ENCODE measurements at regions not wholly inside any gene's neighbourhood (a gene's known extent, or its start where the extent isn't known, plus 50 kb on each side); places are given as distances from the start of the nearest gene placed in this dataset.

DNA sequence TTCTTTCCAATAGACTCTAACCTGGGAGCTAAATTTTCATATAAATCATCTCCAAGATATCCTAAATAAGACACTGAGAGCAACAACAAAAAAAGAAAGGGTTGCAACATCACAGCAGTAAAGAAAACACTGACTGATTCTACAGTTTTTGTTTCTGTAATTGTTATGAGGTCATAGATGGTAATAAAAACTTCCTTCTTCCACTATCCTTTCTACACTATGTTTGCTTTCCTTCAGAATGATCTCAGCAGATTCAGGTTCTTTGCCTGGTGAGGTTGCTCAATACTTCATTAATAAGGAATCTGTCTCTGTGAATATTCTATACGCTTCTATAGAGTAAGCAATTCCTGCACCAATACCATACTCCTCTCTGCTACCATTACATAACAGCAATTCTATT, 835.6 kb upstream of the GRAMD2B start:
- no peaks in the 10 kb centered on the region for H3K27me3 Mint-ChIP-seq
- no peak for DNase-seq
- no peak overlapping the region for H3K4me3 Mint-ChIP-seq
- H3K4me1 Mint-ChIP-seq = peaks cover 0 to 2% (median 0%) of the 10 kb centered on the region in 4 donors
- no peak for ATAC-seq
- no peaks in the 10 kb centered on the region for H3K36me3 Mint-ChIP-seq
- peaks cover 0 to 16% (median 5%) of the 10 kb centered on the region in 9 donors for H3K9me3 Mint-ChIP-seq
- no peak overlapping the region for H3K27ac Mint-ChIP-seq
- POLR2A ChIA-PET = no interaction called here

DNA sequence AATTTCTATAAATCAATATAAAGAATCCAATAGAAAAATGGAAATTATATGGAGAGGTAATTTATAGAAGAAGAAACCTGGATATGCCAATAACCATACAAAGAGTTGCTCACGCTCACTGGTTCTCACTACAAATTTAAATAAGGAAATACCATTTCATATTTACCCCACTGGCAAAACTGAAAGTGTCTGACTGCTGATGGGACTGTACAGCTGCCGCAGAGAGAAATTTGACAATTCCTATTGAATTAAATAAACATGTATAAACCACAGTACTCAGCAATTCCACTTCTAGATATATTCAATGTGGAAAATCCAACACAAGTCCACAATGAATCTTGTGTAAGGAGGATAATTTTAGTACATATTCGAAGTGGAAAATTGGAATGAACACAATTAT, 830.4 kb upstream of the GRAMD2B start:
- POLR2A ChIA-PET = no interaction called here
- Mint-ChIP-seq H3K9me3 (peaks cover 0 to 5% (median 3%) of the 10 kb centered on the region in 9 donors), H3K4me3 (no peak overlapping the region), H3K36me3 (no peaks in the 10 kb centered on the region), H3K27me3 (no peaks in the 10 kb centered on the region), H3K27ac (no peak overlapping the region), H3K4me1 (no peaks in the 10 kb centered on the region)
- DNase-seq = no peak
- ATAC-seq = no peak

GRCh38 chr5:125595095-125595494, 828.1 kb upstream of the GRAMD2B start:
- Mint-ChIP-seq H3K27ac (no peak overlapping the region), H3K36me3 (no peaks in the 10 kb centered on the region), H3K4me1 (no peaks in the 10 kb centered on the region), H3K27me3 (no peaks in the 10 kb centered on the region), H3K4me3 (no peak overlapping the region), H3K9me3 (peaks cover 0 to 5% (median under 1%) of the 10 kb centered on the region in 9 donors)
- DNase-seq (no peak), ATAC-seq (no peak)
- POLR2A ChIA-PET = no interaction called here

DNA sequence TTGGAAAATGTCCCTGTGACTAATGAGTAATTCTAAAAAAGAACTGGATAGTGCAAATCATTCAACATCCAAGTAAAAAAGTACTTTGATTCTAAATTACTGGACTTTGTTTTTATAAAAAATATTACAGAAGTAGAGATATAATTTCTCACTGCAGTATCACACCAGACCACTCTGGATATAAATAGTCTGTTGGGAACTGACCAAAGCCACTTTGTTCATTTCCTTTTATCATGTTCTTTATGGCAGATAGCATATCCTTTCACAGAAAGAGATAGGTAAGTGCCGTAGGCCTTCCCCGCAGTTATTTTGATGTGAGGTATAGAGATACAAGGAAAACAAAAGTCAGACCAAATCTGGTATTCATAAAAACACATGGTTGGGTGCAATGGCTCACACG, 827.4 kb upstream of the GRAMD2B start:
- DNase-seq (no peak), ATAC-seq (no peak)
- Mint-ChIP-seq H3K36me3 (no peaks in the 10 kb centered on the region), H3K4me1 (no peaks in the 10 kb centered on the region), H3K27me3 (no peaks in the 10 kb centered on the region), H3K9me3 (peaks cover 0 to 8% (median 2%) of the 10 kb centered on the region in 9 donors), H3K27ac (no peak overlapping the region), H3K4me3 (no peak overlapping the region)
- POLR2A ChIA-PET = no interaction called here

GRCh38 chr5:125597338-125597737, 825.9 kb upstream of the GRAMD2B start:
- Mint-ChIP-seq H3K4me3 (no peak overlapping the region), H3K9me3 (peaks cover 0 to 11% (median 2%) of the 10 kb centered on the region in 9 donors), H3K4me1 (no peaks in the 10 kb centered on the region), H3K36me3 (no peaks in the 10 kb centered on the region), H3K27ac (no peak overlapping the region), H3K27me3 (no peaks in the 10 kb centered on the region)
- POLR2A ChIA-PET = no interaction called here
- DNase-seq = no peak
- no peak for ATAC-seq

- ATAC-seq = no peak
- Mint-ChIP-seq H3K27me3 (no peaks in the 10 kb centered on the region), H3K4me3 (no peak overlapping the region), H3K27ac (no peak overlapping the region), H3K36me3 (no peaks in the 10 kb centered on the region), H3K9me3 (peaks cover 0 to 11% (median 0%) of the 10 kb centered on the region in 9 donors), H3K4me1 (no peaks in the 10 kb centered on the region)
- DNase-seq = no peak
- POLR2A ChIA-PET = no interaction called here
These were observed 822.6 kb upstream of the GRAMD2B start for GRCh38 chr5:125600559-125600958.

- peaks cover 0 to 22% (median 0%) of the 10 kb centered on the region in 9 donors for H3K9me3 Mint-ChIP-seq
- H3K36me3 Mint-ChIP-seq = no peaks in the 10 kb centered on the region
- H3K4me3 Mint-ChIP-seq = no peak overlapping the region
- ATAC-seq (no peak), DNase-seq (no peak)
- no peaks in the 10 kb centered on the region for H3K4me1 Mint-ChIP-seq
- no peaks in the 10 kb centered on the region for H3K27me3 Mint-ChIP-seq
- no peak overlapping the region for H3K27ac Mint-ChIP-seq
- POLR2A ChIA-PET = no interaction called here
These were observed 821.0 kb upstream of the GRAMD2B start for GRCh38 chr5:125602184-125602583.

- no peaks in the 10 kb centered on the region for H3K27me3 Mint-ChIP-seq
- H3K4me3 Mint-ChIP-seq = no peak overlapping the region
- DNase-seq (no peak), ATAC-seq (no peak)
- no peak overlapping the region for H3K27ac Mint-ChIP-seq
- H3K36me3 Mint-ChIP-seq = no peaks in the 10 kb centered on the region
- POLR2A ChIA-PET = interaction anchor here (0.5 kb wide), 1 partner anchor 854 kb away, joined by 3 read pairs; no protein-coding TSS in a partner anchor
- H3K9me3 Mint-ChIP-seq = peaks cover 0 to 22% (median 2%) of the 10 kb centered on the region in 9 donors
- H3K4me1 Mint-ChIP-seq = no peaks in the 10 kb centered on the region
These were observed 819.9 kb upstream of the GRAMD2B start for GRCh38 chr5:125603321-125603720.

DNA sequence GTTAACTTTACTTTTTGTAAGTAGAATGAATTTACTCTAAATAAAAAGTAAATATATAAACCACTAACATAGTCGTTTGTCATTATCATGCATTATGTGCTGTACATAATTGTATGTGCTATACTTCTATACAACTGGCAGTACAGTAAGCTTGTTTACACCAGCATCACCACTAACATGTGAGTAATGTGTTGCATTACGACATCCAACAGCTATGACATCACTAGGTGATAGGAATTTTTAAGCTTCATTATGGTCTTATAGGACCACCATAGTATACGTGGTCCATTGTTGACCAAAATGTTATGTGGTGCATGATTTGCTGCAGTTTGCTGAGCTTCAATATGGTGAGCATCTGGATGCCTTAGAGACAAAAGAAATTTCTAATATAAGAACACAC, 819.1 kb upstream of the GRAMD2B start:
- Mint-ChIP-seq H3K27me3 (no peaks in the 10 kb centered on the region), H3K4me3 (no peak overlapping the region), H3K27ac (no peak overlapping the region), H3K4me1 (no peaks in the 10 kb centered on the region), H3K36me3 (no peaks in the 10 kb centered on the region), H3K9me3 (peaks cover 0 to 22% (median 2%) of the 10 kb centered on the region in 9 donors)
- ATAC-seq (no peak), DNase-seq (no peak)
- POLR2A ChIA-PET = no interaction called here

DNA sequence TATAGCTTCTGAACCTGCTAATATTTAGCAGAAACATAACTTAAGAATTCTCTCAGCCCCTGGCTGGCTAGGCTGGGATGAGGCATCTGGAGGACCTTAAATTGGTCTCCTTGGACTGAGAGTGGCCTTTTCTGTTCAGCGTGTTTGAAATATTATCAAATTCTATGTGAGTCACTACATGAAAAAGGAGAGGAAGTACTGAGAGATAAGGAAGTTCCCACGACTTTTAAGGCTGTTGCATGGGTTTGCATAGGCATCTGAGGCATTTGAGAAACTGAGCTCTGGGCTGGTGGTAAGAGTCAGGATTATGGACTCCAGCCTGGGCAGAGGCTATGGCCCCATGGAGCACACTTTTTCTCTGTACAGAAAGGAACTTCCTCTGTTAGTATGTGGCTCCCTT, 816.2 kb upstream of the GRAMD2B start:
- ATAC-seq (no peak), DNase-seq (no peak)
- H3K9me3 Mint-ChIP-seq = peaks cover 0 to 11% (median 4%) of the 10 kb centered on the region in 9 donors
- H3K36me3 Mint-ChIP-seq = no peaks in the 10 kb centered on the region
- no peaks in the 10 kb centered on the region for H3K4me1 Mint-ChIP-seq
- no peak overlapping the region for H3K4me3 Mint-ChIP-seq
- no peaks in the 10 kb centered on the region for H3K27me3 Mint-ChIP-seq
- H3K27ac Mint-ChIP-seq = no peak overlapping the region
- POLR2A ChIA-PET = no interaction called here

DNA sequence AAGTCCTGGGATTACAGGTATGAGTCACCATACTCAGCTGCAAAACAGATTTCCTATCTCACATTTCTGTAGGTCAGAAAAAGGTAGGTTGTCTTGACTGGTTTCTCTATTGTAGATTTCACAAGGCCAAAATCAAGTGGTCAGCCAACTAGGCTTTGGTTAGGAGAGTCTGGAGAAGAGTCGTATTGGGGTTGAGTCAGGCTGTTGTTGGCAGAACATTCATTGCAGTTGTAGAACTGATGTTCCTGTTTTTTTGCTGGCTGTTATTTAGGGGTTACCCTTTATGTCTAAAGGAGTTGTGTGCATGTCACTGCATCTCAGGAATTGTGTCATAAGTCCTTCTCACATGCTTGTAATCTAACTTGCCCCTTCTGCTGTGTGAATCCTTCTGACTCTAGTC, 814.2 kb upstream of the GRAMD2B start:
- Mint-ChIP-seq H3K27me3 (no peaks in the 10 kb centered on the region), H3K27ac (no peak overlapping the region), H3K36me3 (no peaks in the 10 kb centered on the region), H3K4me1 (no peaks in the 10 kb centered on the region), H3K9me3 (peaks cover 0 to 11% (median 4%) of the 10 kb centered on the region in 9 donors), H3K4me3 (no peak overlapping the region)
- DNase-seq (no peak), ATAC-seq (no peak)
- POLR2A ChIA-PET = no interaction called here

DNA sequence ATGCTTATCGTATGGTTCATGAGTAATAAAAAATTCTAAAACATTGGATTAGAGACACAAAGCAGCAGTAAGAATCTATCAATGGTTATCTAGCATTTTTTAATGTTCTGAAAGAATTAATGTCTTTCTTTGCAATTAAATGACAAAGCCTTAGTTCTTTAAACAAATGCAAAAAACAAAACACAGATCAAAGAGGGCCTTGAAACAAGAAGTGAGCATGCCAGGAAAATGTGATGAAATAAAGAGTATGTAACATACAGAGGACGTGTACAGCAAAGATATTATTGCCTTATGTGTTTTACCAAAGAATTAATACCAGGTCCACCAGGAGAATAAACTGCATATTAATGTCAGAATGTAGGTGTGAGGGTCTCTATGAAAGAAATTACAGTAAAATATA, 812.3 kb upstream of the GRAMD2B start:
- Mint-ChIP-seq H3K36me3 (no peaks in the 10 kb centered on the region), H3K4me3 (no peak overlapping the region)

DNA sequence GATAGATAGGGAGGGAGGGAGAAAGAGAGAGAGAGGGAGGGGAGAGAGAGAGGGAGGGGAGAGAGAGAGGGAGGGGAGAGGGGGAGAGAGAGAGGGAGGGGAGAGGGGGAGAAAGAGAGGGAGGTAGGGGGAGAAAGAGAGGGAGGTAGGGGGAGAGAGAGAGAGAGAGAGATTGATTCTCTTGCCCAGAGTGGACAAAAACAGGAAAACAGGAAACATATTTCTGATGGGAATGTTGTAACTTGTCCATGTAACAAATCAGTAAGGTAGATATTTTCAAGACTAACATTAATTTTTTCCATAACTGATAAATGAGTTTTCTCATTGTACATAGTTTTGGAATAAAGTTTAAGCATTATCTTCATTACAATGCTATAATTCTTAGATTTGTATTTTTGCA, 811.7 kb upstream of the GRAMD2B start:
- DNase-seq (no peak), ATAC-seq (no peak)
- no peaks in the 10 kb centered on the region for H3K36me3 Mint-ChIP-seq
- no peak overlapping the region for H3K4me3 Mint-ChIP-seq
- H3K27ac Mint-ChIP-seq = no peak overlapping the region
- H3K27me3 Mint-ChIP-seq = no peaks in the 10 kb centered on the region
- no peaks in the 10 kb centered on the region for H3K4me1 Mint-ChIP-seq
- peaks cover 0 to 6% (median 4%) of the 10 kb centered on the region in 9 donors for H3K9me3 Mint-ChIP-seq
- POLR2A ChIA-PET = no interaction called here

More for the DNA sequence above, 812.3 kb upstream of the GRAMD2B start:
- Mint-ChIP-seq H3K9me3 (peaks cover 0 to 10% (median 4%) of the 10 kb centered on the region in 9 donors), H3K27ac (no peak overlapping the region), H3K4me1 (no peaks in the 10 kb centered on the region), H3K27me3 (no peaks in the 10 kb centered on the region)
- DNase-seq = no peak
- ATAC-seq = no peak
- POLR2A ChIA-PET = no interaction called here

- POLR2A ChIA-PET = no interaction called here
- H3K9me3 Mint-ChIP-seq = peaks cover 0 to 6% (median 4%) of the 10 kb centered on the region in 9 donors
- DNase-seq (no peak), ATAC-seq (no peak)
- no peak overlapping the region for H3K27ac Mint-ChIP-seq
- H3K4me1 Mint-ChIP-seq = no peaks in the 10 kb centered on the region
- H3K27me3 Mint-ChIP-seq = no peaks in the 10 kb centered on the region
- H3K4me3 Mint-ChIP-seq = no peak overlapping the region
- H3K36me3 Mint-ChIP-seq = no peaks in the 10 kb centered on the region
These were observed 811.0 kb upstream of the GRAMD2B start for GRCh38 chr5:125612181-125612721.
